Retinal pigment epithelial cell (primary cell): ENCODE measurements at regions not wholly inside any gene's neighbourhood (a gene's known extent, or its start where the extent isn't known, plus 50 kb on each side); places are given as distances from the start of the nearest gene placed in this dataset.

Experiments used
- DNase-seq: peaks from one replicate; pipeline ENCODE4 v3.0.0-alpha.2; 2010; ENCODE audit warnings: low read depth
- H3K4me3 ChIP-seq: 2 replicates; pipeline ENCODE4 v1.5.1; 2011; ENCODE audit warnings: mild to moderate bottlenecking, low read length, control low read depth, moderate library complexity
- CTCF ChIP-seq: conservative IDR thresholded peaks from 2 replicates; pipeline ENCODE4 v1.5.1; 2011; ENCODE audit warnings: low read depth, low read length, control low read depth, inconsistent platforms

DNA sequence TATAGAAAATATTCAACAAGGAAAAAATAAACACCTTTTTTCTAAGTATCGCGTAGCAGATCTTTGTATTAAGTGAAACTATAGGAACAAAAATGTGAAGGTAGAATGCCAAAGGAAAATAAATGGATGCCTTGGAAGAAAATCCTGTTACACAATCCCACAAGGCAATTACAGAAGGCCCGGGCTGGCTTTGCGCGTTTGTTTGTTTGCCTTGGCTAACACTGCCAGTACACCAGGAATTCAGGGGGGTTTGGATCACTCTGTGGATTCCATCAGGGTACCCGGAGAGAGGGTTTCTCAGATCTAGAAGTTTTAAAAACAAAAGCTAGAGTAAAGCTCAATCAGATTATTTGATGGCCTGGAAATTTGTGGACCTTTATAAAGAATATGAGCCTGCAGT, 478.3 kb downstream of the FBXO15 start:
- peak; percentile 72 for DNase-seq
- no peak overlapping the region for H3K4me3 ChIP-seq
- TF ChIP-seq CTCF = no peak

GRCh38 chr18:73668051-73668450, 479.6 kb downstream of the FBXO15 start:
- TF ChIP-seq CTCF = no peak
- DNase-seq = no peak
- no peak overlapping the region for H3K4me3 ChIP-seq

- H3K4me3 ChIP-seq = no peak overlapping the region
- no peak for DNase-seq
- TF ChIP-seq CTCF = no peak
Measured at GRCh38 chr18:73666772-73667171, 480.9 kb downstream of the FBXO15 start.

DNA sequence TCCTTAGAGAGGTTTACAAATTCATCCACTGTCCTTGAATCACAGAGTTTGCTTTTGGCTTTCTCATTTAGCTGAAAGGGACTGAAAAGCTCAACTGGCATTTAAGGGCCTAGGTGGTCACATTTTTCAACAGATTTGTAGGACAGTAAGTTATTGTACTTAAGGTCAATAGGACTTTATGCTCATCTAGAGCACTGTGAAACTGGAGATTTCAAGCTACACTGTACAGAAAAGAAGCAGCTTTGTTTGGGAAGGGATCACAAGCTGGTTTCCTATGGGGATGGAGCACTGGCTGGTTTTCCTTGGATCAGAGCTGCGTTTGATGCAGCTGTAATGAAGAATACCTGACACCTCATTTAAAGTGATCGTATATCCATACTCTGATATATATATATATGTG, 482.7 kb downstream of the FBXO15 start:
- no peak for DNase-seq
- TF ChIP-seq CTCF = no peak
- H3K4me3 ChIP-seq = no peak overlapping the region

- H3K4me3 ChIP-seq = no peak overlapping the region
- no peak for DNase-seq
- no peak for TF ChIP-seq CTCF
Measured at GRCh38 chr18:73663581-73663980, 484.1 kb downstream of the FBXO15 start.

DNA sequence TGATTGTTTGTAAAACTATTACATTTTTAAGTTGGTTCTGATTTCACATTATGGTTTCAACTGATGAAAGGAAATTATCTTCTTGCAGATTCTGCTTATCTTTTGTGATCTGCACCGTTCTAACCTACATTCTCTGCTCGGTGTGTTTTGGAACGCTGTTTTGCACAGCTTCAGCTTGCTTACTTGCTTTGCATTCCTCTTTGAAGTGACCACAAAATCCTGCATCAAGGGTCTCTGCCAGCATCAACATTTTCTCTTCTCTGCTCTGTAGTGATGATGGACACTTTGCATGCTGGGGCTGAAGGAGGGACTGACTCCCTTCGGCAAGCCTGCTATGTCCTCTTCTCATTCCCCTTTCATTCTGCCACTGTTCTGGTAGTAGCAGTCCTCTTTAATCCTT, 485.2 kb downstream of the FBXO15 start:
- no peak for TF ChIP-seq CTCF
- H3K4me3 ChIP-seq = no peak overlapping the region
- DNase-seq = no peak

DNA sequence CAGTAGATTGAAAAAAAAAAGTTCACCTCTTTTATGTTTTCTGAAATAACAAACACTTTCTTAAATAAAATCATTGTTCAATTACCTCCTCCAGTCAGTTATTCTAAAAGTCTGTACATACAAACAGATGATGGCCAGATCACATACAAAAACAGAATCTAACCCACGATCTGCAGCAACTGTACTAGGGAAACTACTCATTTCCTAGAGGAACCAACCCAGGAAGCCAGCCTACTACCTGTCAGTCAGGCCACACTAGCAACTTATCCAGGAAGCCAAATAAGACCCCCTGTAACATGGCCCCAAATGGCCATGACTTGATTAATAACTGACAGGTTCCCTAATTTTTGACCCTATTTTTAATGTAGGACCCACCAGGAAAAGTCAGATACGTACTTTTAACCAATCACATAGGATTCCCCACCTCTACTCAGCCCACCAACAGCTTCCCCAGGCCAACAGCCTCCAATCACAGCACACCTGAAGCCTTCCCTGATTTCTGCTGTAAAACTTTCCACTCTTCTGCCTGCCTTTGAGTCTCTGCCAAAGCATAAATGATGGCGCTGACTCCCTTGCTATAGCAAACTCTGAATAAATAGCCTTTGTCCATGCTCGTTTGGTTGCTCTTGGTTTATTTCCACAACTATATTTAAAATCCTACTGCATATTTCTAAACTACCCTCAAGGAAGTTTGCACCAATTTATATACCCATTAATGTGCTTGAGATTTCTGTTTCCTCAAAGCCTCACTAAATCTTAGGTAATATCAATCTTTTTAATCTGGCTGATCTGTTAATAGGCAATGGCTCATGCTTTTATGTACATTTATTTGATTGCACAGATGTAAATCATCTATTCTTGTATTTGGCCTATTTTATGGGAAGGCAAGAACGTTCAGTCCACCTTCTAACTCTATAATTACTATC, 486.4 kb downstream of the FBXO15 start:
- H3K4me3 ChIP-seq = no peak overlapping the region
- DNase-seq = no peak
- no peak for TF ChIP-seq CTCF
